Testis (tissue), 2 donors: ENCODE measurements at regions not wholly inside any gene's neighbourhood (a gene's known extent, or its start where the extent isn't known, plus 50 kb on each side); places are given as distances from the start of the nearest gene placed in this dataset.

Experiments
- DNase-seq: peaks from one replicate; pipeline ENCODE4 v3.0.0-alpha.2; 2019
- H3K27ac ChIP-seq, 2 donors: fragments of 200-600 bp; sonication (generic); one replicate each; pipeline ENCODE4 v1.5.1; 2019
- H3K27me3 ChIP-seq: fragments of 200-600 bp; sonication (generic); one replicate; pipeline ENCODE4 v1.5.1; 2019
- H3K36me3 ChIP-seq: fragments of 200-600 bp; sonication (generic); one replicate; pipeline ENCODE4 v1.5.1; 2017; ENCODE audit warnings: low read depth; ENCODE audit errors: missing control alignments
- H3K4me1 ChIP-seq: fragments of 200-600 bp; sonication (generic); one replicate; pipeline ENCODE4 v1.5.1; 2019
- H3K4me3 ChIP-seq, 2 donors: fragments of 200-600 bp; sonication (generic); one replicate each; pipeline ENCODE4 v1.5.1; 2017 to 2019
- H3K9me3 ChIP-seq: fragments of 200-600 bp; sonication (generic); one replicate; pipeline ENCODE4 v1.5.1; 2017
- CTCF ChIP-seq, 3 experiments: fragments of 450-650 bp in 2 of 3; fragments of 200-600 bp in 1 of 3; sonication (generic) in 1 of 3; IDR thresholded peaks; one replicate each; pipeline ENCODE4 v1.5.1; 2016 to 2019; ENCODE audit warnings: antibody characterized with exemption in 3 of 3, mild to moderate bottlenecking in 2 of 3, moderate library complexity in 1 of 3
- POLR2A ChIP-seq: fragments of 450-650 bp; IDR thresholded peaks from one replicate; pipeline ENCODE4 v1.6.1; 2017; ENCODE audit warnings: antibody characterized with exemption, mild to moderate bottlenecking, moderate library complexity
- WGBS, 2 donors: methylation state at CpG; one replicate each; pipeline ENCODE4 v1.1.5; 2018; 5-methylcytosine and 5-hydroxymethylcytosine counted together
- intact Hi-C: fragments of 100-400 bp; cut with DNase I; formaldehyde crosslinking; loops from one replicate; pipeline ENCODE4 v1.15.1; 2023; ENCODE audit warnings: low total_unique reads

GRCh38 chr10:123375738-123376137 lies 221.5 kb downstream of the BUB3 start:
- Histone ChIP-seq H3K4me1 (no peaks in the 10 kb centered on the region), H3K36me3 (no peaks in the 10 kb centered on the region), H3K9me3 (no peaks in the 10 kb centered on the region), H3K4me3 (no peak overlapping the region), H3K27ac (no peak overlapping the region), H3K27me3 (no peaks in the 10 kb centered on the region)
- WGBS, 2 donors = 76 to 81% methylated on average over 1 of the region's 1 CpG
- intact Hi-C loops = no loop called here
- no peak for DNase-seq
- TF ChIP-seq CTCF (IDR thresholded peaks at IDR 0.05) = no peak
- no peak for TF ChIP-seq POLR2A

- no peak overlapping the region for H3K4me3 ChIP-seq
- no peaks in the 10 kb centered on the region for H3K36me3 ChIP-seq
- H3K27ac ChIP-seq = no peak overlapping the region
- H3K27me3 ChIP-seq = no peaks in the 10 kb centered on the region
- 39 to 54% methylated on average over 8 of the region's 8 CpGs for WGBS, 2 donors
- intact Hi-C loops = no loop called here
- no peaks in the 10 kb centered on the region for H3K9me3 ChIP-seq
- no peak for TF ChIP-seq POLR2A
- no peak for TF ChIP-seq CTCF (IDR thresholded peaks at IDR 0.05)
- H3K4me1 ChIP-seq = no peaks in the 10 kb centered on the region
- DNase-seq = no peak
These were observed 223.7 kb downstream of the BUB3 start for GRCh38 chr10:123377883-123378282.

- H3K4me3 ChIP-seq = no peak overlapping the region
- H3K4me1 ChIP-seq = no peaks in the 10 kb centered on the region
- intact Hi-C loops = no loop called here
- WGBS, 2 donors = 92 to 100% methylated on average over 2 of the region's 2 CpGs
- H3K27ac ChIP-seq = no peak overlapping the region
- no peak for DNase-seq
- H3K27me3 ChIP-seq = no peaks in the 10 kb centered on the region
- TF ChIP-seq POLR2A (no peak), CTCF (IDR thresholded peaks at IDR 0.05) (no peak)
- H3K9me3 ChIP-seq = no peaks in the 10 kb centered on the region
- H3K36me3 ChIP-seq = no peaks in the 10 kb centered on the region
These were observed 224.1 kb downstream of the BUB3 start for GRCh38 chr10:123378302-123378701.

- H3K27me3 ChIP-seq = no peaks in the 10 kb centered on the region
- WGBS, 2 donors = 83 to 85% methylated on average over 5 of the region's 5 CpGs
- intact Hi-C loops = no loop called here
- H3K4me1 ChIP-seq = no peaks in the 10 kb centered on the region
- no peak overlapping the region for H3K4me3 ChIP-seq
- no peaks in the 10 kb centered on the region for H3K9me3 ChIP-seq
- TF ChIP-seq CTCF (IDR thresholded peaks at IDR 0.05) = no peak
- no peak for TF ChIP-seq POLR2A
- DNase-seq = no peak
- no peaks in the 10 kb centered on the region for H3K36me3 ChIP-seq
- H3K27ac ChIP-seq = no peak overlapping the region
These were observed 225.0 kb downstream of the BUB3 start for GRCh38 chr10:123379156-123379555.

GRCh38 chr10:123380491-123381085 lies 226.4 kb downstream of the BUB3 start:
- H3K36me3 ChIP-seq = no peaks in the 10 kb centered on the region
- no peak overlapping the region for H3K27ac ChIP-seq
- no peaks in the 10 kb centered on the region for H3K9me3 ChIP-seq
- DNase-seq = no peak
- no peak overlapping the region for H3K4me3 ChIP-seq
- no peaks in the 10 kb centered on the region for H3K4me1 ChIP-seq
- intact Hi-C loops = no loop called here
- TF ChIP-seq POLR2A = no peak
- no peak for TF ChIP-seq CTCF (IDR thresholded peaks at IDR 0.05)
- H3K27me3 ChIP-seq = no peaks in the 10 kb centered on the region
- 71 to 75% methylated on average over 7 of the region's 7 CpGs for WGBS, 2 donors
